Uterus (tissue), 2 donors: ENCODE measurements at regions not wholly inside any gene's neighbourhood (a gene's known extent, or its start where the extent isn't known, plus 50 kb on each side); places are given as distances from the start of the nearest gene placed in this dataset.

Source experiments
- POLR2A ChIP-seq, 2 donors: fragments of 450-650 bp; IDR thresholded peaks; one replicate each; pipeline ENCODE4 v1.6.1; 2016; ENCODE audit warnings: antibody characterized with exemption in 2 of 2, mild to moderate bottlenecking in 1 of 2, moderate library complexity in 1 of 2
- TF ChIP-seq, protein P1 (sequence below), 4 experiments: fragments of 200-600 bp in 2 of 4; fragments of 450-650 bp in 2 of 4; sonication (generic) in 2 of 4; IDR thresholded peaks; one replicate each; pipeline ENCODE4 v1.5.1; 2016 to 2019; ENCODE audit warnings: antibody characterized with exemption in 4 of 4, mild to moderate bottlenecking in 2 of 4, moderate library complexity in 1 of 4

- TF ChIP-seq, protein P1, sequence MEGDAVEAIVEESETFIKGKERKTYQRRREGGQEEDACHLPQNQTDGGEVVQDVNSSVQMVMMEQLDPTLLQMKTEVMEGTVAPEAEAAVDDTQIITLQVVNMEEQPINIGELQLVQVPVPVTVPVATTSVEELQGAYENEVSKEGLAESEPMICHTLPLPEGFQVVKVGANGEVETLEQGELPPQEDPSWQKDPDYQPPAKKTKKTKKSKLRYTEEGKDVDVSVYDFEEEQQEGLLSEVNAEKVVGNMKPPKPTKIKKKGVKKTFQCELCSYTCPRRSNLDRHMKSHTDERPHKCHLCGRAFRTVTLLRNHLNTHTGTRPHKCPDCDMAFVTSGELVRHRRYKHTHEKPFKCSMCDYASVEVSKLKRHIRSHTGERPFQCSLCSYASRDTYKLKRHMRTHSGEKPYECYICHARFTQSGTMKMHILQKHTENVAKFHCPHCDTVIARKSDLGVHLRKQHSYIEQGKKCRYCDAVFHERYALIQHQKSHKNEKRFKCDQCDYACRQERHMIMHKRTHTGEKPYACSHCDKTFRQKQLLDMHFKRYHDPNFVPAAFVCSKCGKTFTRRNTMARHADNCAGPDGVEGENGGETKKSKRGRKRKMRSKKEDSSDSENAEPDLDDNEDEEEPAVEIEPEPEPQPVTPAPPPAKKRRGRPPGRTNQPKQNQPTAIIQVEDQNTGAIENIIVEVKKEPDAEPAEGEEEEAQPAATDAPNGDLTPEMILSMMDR (IDR thresholded peaks at IDR 0.05): no peak
- TF ChIP-seq POLR2A (IDR thresholded peaks at IDR 0.05): no peak
Measured at GRCh38 chr5:100723229-100723628, 179.9 kb downstream of the ST8SIA4 start.
